Forelimb muscle (tissue), 1 donor: ENCODE measurements at regions not wholly inside any gene's neighbourhood (a gene's known extent, or its start where the extent isn't known, plus 50 kb on each side); places are given as distances from the start of the nearest gene placed in this dataset.

ENCODE experiments used
- DNase-seq: peaks from one replicate; pipeline ENCODE4 v3.0.0-alpha.2; 2013; ENCODE audit warnings: low read depth

DNA sequence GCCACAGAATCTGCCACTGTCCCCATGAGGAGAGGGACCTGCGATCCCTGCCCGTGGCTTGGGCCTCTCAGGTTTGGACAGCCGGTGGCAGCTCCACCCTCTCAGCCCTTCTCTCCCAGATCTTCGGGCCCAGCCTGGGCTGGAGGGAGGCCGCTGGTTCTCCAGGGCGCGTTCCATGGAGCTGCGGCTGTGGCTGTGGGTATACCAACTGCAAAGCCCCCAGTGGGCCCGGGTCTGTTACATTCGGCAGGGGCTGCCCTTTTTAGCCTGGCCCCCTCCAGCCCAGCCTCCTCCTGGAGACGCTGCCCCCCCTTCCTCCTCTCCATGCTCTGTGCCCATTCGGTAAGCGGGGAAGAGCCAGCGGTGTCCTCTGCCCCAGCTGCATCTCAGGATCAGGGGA lies 64.7 kb upstream of the ZNF469 start:
- DNase-seq: no peak

DNA sequence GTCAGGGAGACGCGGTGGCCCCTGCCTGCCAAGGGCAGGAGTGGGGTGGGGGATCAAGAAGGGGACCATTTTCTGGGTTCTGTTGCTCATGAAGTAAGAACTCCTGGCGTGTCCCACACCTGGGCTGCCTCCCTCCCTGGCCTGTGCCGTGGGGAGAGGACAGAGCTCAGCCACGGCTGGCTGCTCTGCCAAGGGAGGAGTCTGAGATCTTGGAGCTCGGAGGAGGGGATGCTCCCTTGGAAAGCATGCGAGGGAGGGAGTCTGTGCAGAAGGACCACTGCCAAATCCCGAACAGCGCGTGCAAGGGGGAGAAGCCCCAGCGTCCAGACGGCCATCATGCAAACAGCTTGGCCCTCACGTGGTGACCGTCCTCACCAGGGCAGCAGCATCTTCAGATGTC lies 64.2 kb upstream of the ZNF469 start:
- no peak for DNase-seq

DNA sequence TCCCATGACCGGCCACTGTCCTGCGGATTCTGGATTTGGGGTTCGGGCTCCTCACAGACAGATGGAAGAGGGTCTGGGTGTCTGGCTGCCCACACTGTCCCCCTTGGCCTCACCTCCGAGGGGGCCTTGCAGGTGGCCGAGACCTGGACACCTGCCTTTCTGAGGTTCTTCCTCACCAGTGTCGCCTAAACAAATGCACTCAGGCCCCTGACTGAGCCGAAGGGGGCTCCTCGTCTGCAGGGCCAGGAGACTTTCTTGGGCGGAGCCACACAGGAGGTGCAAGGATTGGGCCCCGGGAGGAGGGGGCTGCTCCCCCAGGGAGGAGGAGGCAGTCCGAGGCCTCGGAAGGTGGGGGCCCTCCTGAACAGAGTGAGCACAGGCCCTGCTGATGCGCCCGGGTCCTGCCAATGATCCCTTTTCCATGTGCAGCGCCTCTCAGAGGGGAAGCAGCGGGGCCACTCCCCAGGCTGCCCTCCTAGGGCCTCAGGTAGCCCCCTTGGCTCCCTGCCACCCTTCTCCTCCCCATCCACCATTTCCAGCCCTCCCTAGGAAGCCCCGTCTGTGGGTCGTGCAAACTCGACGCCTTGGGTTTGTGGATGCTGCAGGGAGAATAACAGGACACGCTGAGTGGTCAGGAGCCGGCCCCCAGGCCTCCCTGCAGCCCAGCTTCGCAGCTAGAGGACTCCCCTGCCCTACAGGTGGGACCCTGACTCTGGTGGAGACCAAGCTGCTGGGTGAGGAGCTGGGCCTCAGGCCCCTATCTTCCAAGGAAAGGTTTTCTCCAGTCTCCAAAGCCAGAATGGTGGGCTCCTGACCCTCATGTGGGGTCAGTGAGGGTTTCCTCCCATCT lies 63.4 kb upstream of the ZNF469 start:
- DNase-seq: no peak

DNA sequence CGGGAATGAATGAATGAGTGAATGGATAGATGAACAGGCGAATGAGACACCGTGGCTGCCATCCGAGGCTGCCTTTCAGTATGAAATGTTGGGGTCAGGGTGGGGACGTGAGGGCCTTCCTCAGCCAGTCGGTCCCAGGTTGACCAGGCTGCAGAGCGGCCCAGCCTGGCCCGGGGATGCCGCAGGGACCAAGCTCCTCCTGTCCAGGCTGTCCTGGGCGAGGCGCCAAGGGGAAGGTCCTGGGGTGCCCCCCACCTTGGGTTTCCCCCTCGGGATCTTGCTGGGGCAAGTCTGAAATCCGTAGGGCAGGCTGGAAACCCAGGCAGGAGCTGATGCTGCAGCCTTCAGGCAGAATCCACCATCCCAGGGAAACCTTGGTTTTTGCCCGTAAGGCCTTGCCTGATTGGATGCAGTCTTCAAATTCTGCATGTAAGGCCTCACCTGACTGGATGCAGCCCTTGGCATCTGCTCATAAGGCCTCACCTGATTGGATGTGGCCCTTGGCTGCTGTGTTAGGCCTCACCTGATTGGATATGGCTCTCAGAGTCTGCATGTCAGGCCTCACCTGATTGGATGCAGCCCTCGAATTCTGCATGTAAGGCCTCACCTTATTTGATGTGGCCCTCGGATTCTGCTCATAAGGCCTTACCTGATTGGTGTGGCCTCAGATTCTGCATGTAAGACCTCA lies 61.7 kb upstream of the ZNF469 start:
- DNase-seq: no peak

DNA sequence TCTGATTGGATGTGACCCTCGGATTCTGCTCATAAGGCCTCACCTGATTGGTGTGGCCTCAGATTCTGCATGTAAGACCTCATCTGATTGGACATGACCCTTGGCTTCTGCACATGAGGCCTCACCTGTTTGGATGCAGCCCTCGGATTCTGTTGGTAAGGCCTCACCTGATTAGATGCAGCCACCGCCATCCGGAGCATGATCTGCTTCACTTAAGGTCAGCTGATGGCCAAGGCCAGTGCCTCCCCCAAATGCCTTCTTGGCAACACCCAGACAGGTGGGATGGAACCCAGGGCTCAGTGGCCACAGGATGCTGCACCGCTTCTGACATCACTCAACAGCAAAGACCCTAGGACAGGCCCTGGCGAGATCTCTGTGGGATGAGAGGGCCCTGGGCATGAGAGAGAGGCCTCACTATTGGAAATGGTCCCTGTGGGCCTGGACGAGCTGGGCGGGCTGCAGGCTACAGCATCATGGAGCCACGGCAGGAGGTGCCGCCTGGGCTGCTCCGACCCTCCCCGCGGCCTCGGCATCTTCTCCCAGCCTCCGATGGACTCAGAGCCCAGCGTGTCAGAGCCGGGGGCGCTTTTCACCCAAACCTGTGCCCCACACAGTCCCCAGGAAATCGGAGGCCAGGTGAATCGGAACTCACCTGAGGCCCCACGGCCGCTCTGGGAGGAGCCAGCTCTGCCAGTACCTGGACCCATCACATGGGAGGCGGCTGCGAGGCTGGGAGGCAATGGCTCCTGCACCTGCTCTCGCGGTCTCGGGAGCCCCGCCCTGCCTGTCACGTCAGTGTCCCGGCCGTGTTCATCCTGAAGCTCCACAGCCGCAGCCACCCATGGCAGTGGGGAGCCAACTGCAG lies 60.9 kb upstream of the ZNF469 start:
- DNase-seq: no peak

DNA sequence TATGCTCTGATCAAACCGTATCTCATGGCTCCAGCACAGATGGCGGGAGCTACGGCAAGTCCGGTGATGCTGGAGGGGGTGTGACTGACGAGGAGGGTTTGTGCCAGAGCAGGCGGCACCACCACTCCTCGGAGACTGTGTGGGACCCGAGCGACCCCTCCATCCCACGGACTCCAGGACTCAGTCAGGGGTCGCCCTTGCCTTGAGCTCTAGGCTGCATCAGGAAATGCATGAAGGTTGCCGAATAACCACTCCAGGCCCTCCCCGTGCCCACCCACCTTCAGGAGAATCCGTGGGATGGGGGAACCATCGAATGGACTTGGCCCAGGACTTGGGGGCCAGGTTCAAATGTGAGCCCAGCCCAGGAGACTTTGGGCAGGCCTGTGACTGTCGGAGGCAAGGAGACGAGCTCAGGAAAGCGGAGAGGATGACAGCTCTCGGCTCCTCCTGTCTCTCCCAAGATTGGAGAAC lies 60.2 kb upstream of the ZNF469 start:
- no peak for DNase-seq

DNA sequence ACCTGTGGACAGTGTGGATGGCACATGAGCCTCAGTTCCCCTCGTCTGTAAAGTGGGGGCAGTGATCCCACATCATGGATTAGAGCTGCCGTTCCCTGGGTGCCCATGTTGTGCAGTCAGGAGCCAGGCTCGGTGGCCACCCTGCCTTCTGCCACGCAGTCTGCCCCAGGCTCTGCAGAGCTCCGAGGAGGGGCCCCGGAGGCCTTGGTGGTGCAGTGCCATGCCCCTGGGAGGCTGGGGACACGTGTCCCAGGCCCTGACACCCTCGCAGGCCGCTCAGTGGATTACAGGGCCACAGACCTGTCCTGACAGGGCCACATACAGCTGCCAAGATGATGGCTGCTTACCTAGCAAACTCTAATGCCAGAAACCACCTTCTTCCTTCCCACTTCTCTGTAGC lies 59.7 kb upstream of the ZNF469 start:
- no peak for DNase-seq

DNA sequence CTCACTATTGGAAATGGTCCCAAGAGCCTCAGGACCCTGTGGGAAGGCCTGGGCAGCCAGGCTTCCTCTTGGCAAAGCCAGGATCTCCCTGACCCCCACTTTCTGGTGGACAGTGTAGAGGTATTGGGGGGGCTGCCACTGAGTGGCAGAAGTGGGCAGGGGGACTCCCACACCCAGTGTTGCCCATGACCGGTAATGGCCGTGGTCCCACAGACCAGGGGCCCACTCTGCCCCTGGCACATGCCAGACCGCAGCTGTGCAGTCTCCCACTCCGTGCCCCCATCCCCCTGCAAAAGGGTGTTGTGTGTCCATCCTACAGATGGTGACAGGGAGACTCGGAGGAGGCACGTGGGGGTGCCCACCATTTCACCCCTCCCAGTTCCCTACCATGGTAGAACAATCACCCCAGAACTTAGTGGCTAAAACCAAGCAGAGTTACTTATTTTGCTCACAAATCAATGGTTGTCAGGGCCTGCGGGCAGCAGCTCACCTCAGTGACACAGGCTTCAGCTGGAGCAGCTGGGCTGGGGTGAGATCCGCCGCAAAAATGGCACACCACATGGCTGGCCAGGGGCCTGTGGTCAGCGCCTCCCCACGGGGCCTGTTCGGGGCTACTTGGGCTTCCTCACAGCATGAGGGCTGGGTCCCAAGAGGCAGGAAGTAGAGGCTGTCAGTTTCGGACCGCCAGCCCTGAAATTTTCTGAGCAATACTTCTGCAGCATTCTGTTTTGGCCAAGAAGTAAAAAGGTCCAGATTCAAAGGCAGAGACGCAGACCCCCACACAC lies 59.0 kb upstream of the ZNF469 start:
- DNase-seq: no peak

DNA sequence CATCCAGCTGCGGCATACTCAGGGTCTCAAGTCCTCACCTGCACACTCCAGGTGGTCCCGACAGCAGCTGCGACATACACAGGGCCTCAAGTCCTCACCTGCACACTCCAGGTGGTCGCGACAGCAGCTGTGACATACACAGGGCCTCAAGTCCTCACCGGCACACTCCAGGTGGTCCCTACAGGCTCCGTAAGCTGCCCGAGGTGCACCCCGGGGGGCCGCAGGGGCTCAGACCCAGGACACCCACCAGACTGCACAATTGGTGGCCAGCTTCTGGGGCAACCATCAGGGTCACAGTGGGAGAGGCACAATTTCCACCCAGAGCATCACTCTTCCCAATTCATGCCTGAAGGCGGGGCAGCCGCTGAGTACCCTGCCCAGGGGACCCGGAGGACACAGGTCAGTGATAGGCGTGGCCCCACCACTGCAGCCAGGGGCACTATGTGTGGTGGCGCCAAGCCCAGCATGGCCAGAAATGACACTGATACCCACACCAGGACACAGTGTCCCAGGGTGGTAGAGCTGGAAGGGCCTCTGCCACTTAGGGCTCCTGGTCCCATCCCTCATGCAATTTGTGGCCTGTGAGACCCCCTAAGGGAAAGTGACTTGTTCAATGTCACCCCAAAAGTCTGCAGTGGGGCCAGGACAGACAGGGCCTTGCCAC lies 57.5 kb upstream of the ZNF469 start:
- DNase-seq: no peak

DNA sequence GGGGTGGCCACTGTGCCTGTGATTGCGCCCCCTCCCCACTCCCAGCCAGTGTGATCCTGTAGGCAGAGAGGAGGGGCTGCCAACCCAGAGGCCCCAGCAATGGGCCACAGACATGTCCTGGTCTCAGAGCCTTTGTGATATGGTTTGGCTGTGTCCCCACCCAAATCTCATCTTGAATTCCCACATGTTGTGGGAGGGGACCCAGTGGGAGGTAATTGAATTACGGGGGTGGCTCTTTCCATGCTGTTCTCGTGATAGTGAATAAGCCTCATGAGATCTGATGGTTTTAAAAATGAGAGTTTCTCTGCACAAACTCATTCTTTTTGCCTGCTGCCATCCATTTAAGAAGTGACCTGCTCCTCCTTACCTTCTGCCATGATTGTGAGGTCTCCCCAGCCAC lies 56.8 kb upstream of the ZNF469 start:
- DNase-seq: no peak

DNA sequence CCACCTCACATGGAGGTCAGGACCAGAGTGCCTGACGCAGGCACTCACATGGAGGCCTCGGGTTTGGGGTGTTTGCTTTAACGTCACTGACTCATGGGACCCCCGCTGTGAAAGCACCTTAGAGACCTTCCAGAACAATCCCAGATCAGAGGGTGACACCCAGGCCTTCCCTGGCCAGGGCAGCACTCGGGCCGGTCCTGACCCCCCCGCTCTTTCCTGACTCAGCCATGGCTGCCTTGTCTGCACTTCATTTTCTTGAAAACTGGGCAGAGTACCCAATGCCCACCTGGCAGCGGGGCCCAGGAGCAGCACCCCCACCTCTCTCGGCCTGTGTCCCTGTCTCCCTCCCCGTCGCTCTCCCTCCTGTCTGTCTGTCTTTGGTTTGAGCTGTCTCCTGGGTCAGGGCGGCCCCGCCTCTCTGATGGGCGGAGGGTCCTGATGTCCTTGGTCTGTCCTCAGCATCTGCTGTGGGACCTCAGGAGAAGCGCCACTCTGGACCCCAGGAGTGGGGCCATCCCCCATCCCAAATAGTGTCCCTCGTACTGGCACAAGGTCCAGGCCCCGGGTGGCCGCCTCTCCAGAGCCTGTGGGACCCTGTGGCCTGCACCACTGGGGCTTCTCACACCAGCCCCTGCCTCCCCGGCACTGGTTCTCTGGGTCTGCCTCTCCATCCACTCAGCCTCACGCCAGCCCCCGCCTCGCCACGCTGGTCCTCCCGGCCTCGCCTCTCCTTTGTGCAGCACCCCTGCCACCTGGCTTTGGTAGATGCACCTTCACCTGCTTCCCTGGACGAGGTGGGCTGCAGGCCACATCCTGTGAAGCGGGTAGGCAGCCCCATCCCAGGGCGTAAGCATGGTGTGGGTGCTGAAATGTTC lies 55.9 kb upstream of the ZNF469 start:
- DNase-seq: no peak

DNA sequence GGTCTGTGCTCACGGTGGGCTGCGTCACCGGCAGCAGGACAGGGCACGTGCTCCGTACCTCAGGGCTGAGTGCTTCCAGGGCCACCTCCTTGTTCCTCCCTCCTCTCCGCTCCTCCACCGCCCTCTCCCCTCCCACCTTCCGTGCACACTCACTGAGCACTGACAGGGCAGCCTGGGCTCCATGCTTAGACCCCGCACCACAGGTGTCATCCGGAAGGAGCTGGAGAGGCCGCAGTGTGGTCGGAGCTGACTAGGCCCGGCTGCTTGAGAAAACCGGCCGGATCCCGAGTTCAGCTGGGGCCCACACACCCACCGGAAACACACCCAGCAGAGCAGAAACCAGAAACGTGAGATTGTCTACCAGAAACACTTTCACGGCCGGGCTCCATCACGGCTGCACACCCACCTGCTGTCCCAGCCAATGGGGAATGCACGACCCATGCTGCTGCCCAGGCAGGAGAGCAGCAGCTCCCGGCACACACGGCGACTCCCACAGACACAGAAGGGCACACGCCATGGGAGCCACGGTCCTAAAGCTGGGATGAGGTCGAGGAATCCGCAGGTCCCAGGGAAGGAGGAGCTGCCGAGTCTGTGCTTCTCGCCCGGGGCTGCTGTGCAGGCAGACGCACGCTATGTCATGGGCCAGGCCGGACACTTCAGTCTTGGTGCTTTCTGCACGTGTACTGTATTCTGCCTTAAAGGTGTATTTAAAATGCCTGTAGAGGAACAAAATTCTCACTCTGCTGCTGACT lies 55.0 kb upstream of the ZNF469 start:
- no peak for DNase-seq

DNA sequence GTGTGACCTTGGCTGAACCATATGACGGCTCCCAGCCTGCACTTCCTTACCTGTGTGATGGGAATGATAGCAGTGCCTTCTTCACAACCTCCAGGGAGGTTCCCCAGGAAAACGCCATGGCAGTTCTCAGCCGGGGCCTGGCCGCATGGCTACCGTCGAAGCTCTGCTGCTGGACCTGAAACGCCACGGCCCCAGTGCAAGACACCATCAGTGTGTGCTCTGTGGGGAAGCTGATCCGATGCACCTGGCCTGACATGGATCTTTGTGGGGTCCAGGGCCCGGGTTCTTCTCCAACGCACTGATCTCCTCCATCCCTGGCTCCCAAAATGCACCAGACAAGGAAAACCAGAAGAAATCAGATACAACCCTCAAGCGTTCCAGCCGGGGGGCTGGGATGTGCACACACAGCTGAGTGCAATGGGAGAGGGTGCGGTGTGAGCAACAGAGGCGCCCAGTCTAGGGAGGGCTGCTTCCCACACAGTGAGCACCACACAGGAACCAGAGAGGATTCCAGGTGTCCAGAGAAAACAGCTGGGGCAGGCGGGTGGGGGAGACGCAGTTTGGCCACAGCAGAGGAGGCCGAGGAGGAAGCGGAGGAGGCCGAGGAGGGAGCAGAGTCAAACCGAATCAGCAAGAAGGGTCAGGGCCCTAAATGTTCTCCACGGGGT lies 54.3 kb upstream of the ZNF469 start:
- DNase-seq: no peak

DNA sequence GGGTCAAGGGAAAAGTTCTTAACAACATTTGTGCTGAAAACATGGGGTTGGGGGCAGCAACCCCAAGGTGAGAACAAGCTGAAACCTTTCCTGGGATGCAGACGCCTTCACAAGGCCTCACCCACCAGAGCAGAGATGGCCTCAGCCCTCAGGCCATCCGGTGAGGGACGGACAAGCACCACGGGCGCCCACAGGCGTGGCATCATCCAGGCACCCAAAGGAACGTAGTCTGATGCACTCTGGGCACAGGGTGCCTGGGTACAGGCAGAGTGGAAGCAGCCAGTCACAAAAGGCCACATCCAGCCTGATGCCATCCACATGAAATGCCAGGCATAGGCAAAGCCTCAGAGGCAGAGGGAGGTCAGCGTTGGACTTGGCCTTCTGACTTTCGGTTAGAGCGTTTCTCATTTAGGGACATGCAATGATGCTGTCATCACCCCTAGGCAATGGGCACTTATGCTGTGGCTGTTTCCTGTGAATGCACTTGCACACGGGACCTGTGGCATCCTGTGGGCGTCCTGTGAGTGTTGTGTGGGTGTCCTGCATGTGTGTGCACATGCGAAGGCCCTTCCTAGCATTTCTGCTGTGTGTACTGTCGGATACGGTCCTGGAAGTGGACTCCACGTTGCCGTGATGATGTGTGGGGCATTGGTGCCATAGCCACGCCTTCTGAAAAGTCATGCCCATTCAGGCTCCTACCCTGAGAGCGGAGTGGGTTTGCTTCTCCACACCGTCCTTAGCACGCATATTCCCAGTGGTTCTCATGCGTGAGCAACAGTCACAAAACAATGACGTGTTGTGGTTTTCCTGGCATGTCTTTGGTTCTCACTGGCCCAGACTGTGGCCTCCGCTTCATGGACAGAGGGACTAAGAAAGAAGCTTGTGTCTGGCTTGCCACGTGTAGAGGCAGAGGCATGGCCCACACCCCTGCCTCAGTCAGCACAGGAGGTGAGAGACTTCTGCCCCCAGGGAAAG lies 52.7 kb upstream of the ZNF469 start:
- DNase-seq: no peak

DNA sequence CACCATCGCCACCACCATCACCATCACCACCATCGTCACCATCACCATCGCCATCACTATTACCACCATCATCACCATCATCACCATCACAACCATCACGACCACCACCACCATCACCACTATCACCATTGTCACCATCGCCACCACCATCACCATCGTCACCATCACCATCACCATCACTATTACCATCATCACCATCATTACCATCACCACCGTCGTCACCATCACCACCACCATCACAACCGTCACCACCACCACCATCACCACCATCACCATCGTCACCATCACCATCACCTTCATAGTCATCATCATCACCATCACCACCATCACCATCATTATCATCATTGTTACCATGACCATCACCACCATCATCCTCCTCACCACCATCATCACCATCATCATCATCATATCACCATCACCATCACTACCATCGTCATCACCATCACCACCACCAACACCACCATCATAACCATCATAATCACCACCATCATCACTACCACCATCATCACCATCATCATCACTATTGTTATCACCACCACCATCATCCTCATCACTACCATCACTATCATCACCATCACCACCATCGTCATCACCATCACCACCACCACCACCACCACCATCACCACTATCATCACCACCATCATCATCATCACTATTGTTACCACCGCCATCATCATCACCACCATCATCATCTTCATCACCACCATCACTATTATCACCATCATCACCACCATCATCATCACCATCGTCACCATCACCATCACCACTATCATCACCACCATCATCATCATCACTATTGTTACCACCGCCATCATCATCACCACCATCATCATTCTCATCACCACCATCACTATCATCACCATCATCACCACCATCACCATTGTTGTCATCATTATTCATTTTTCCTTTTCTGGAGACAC lies 51.5 kb upstream of the ZNF469 start:
- no peak for DNase-seq
